Endothelial cell of umbilical vein (primary cell): ENCODE measurements at regions not wholly inside any gene's neighbourhood (a gene's known extent, or its start where the extent isn't known, plus 50 kb on each side); places are given as distances from the start of the nearest gene placed in this dataset.

Experiments
- BruUV-seq: library from RNA; stranded (reverse); fragments of 400-500 nt; replicated peaks from 2 replicates; lab custom pipeline; 2021; lab: Mats Ljungman, UMichigan
- CTCF ChIA-PET: fragments of 300-600, 350-600 bp; sonication (Branson Sonifier 250); formaldehyde crosslinking; loops from one replicate; lab custom pipeline; 2021; ENCODE audit warnings: antibody characterized with exemption, inconsistent platforms; lab: Charles Lee
- POLR2A ChIA-PET: fragments of 300-600, 350-600 bp; sonication (Branson Sonifier 250); formaldehyde crosslinking; loops from one replicate; lab custom pipeline; 2021; ENCODE audit warnings: antibody characterized with exemption, inconsistent platforms; lab: Charles Lee
- DNase-seq: peaks from one replicate; pipeline ENCODE4 v3.0.0-alpha.2; 2011; ENCODE audit warnings: low read depth, low spot score
- FAIRE-seq: peaks from 2 replicates; lab custom pipeline; 2011; peaks lifted over from hg19 to GRCh38; lab: Jason Lieb, UNC
- H2AFZ ChIP-seq: 2 replicates; pipeline ENCODE4 v1.6.0; 2012; ENCODE audit warnings: low read depth, low read length, control low read depth, inconsistent platforms
- H3K27ac ChIP-seq: 2 replicates; pipeline ENCODE4 v1.5.1; 2011; ENCODE audit warnings: low read depth, mild to moderate bottlenecking, control low read depth, low read length, moderate library complexity; ENCODE audit not compliant: insufficient read depth
- H3K27me3 ChIP-seq, 2 experiments: 2 replicates each; pipeline versions ENCODE4 v1.6.0 to v1.6.1; 2011; ENCODE audit warnings: low read length in 2 of 2, mixed read lengths in 1 of 2; ENCODE audit not compliant: control insufficient read depth in 2 of 2, insufficient read depth in 2 of 2
- H3K36me3 ChIP-seq, 2 experiments: 2 replicates in 1 of 2; 3 replicates in 1 of 2; pipeline ENCODE4 v1.5.1; 2011; ENCODE audit warnings: low read length in 2 of 2, mild to moderate bottlenecking in 1 of 2, moderate library complexity in 1 of 2; ENCODE audit not compliant: control insufficient read depth in 2 of 2, insufficient read depth in 2 of 2; ENCODE audit errors: extremely low read depth in 1 of 2
- H3K4me1 ChIP-seq: 3 replicates; pipeline ENCODE4 v1.5.1; 2011; ENCODE audit warnings: mild to moderate bottlenecking, low read length; ENCODE audit not compliant: control insufficient read depth, insufficient read depth; ENCODE audit errors: extremely low read depth
- H3K4me2 ChIP-seq: 2 replicates; pipeline ENCODE4 v1.6.1; 2011; ENCODE audit warnings: low read length, control low read depth, mixed read lengths; ENCODE audit not compliant: insufficient read depth
- H3K4me3 ChIP-seq, 3 experiments: fragments of 200-600 bp in 1 of 3; sonication (generic), shearing (Covaris generic) in 1 of 3; replicated peaks in 1 of 3; 2 replicates each; pipeline ENCODE4 v1.5.1; 2011 to 2016; ENCODE audit warnings: control low read depth in 3 of 3, low read length in 3 of 3, mild to moderate bottlenecking in 2 of 3, inconsistent platforms in 1 of 3, low read depth in 1 of 3, moderate library complexity in 1 of 3; ENCODE audit not compliant: insufficient read depth in 1 of 3
- H3K79me2 ChIP-seq: 2 replicates; pipeline ENCODE4 v1.6.0; 2012; ENCODE audit warnings: low read length, inconsistent platforms; ENCODE audit not compliant: control insufficient read depth, insufficient read depth
- H3K9ac ChIP-seq: replicated peaks from 2 replicates; pipeline ENCODE3; 2011; ENCODE audit warnings: low read length, control low read depth; ENCODE audit not compliant: insufficient read depth; ENCODE audit errors: extremely low read depth
- H3K9me1 ChIP-seq: replicated peaks from 3 replicates; pipeline ENCODE4 v1.6.0; 2011; ENCODE audit warnings: mild to moderate bottlenecking, low read length; ENCODE audit not compliant: control insufficient read depth, insufficient read depth; ENCODE audit errors: extremely low read depth
- H3K9me3 ChIP-seq: replicated peaks from 2 replicates; pipeline ENCODE4 v1.5.1; 2012; ENCODE audit warnings: low read length, inconsistent platforms; ENCODE audit not compliant: control insufficient read depth, insufficient read depth
- H4K20me1 ChIP-seq: replicated peaks from 2 replicates; pipeline ENCODE3; 2011; ENCODE audit warnings: mild to moderate bottlenecking, low read length; ENCODE audit not compliant: control insufficient read depth, insufficient read depth; ENCODE audit errors: extremely low read depth
- EZH2 ChIP-seq: IDR thresholded peaks from 2 replicates; pipeline ENCODE4 v1.6.1; 2012; ENCODE audit warnings: borderline replicate concordance, low read depth, mild to moderate bottlenecking, moderate library complexity, low read length, inconsistent platforms; ENCODE audit not compliant: severe bottlenecking
- FOS ChIP-seq: IDR thresholded peaks from 2 replicates; pipeline ENCODE4 v1.6.1; 2011; ENCODE audit warnings: mild to moderate bottlenecking, low read length, moderate library complexity, borderline replicate concordance; ENCODE audit not compliant: insufficient read depth
- GATA2 ChIP-seq: IDR thresholded peaks from 2 replicates; pipeline ENCODE4 v1.7.0; 2011; ENCODE audit warnings: low read depth, mild to moderate bottlenecking, moderate library complexity, mixed read lengths, low read length; ENCODE audit not compliant: insufficient read length, insufficient read depth
- JUN ChIP-seq: IDR thresholded peaks from 2 replicates; pipeline ENCODE4 v1.6.1; 2011; ENCODE audit warnings: borderline replicate concordance, low read depth; ENCODE audit not compliant: insufficient read length, insufficient read depth
- MYC ChIP-seq: IDR thresholded peaks from one replicate; pipeline ENCODE4 v1.6.1; 2011; ENCODE audit warnings: mild to moderate bottlenecking, low read depth, low read length
- POLR2A ChIP-seq: IDR thresholded peaks from 2 replicates; pipeline ENCODE4 v1.6.1; 2012; ENCODE audit warnings: low read depth, mild to moderate bottlenecking, control low read depth, low read length
- POLR2AphosphoS5 ChIP-seq: IDR thresholded peaks from 2 replicates; pipeline ENCODE4 v1.6.1; 2012; ENCODE audit warnings: low read depth, mild to moderate bottlenecking, control low read depth, low read length, moderate library complexity; ENCODE audit not compliant: insufficient read depth
- dilution Hi-C: fragments of 300-500 bp; cut with MboI; formaldehyde crosslinking; loops from one replicate; pipeline ENCODE4 v1.15.0; 2019; ENCODE audit warnings: low sequenced_read_pairs; ENCODE audit not compliant: extremely low pct_ligation_motif_present
- intact Hi-C: fragments of 100-400 bp; cut with micrococcal nuclease; formaldehyde crosslinking; loops from one replicate; pipeline ENCODE4 v1.10.0; 2022
- TF ChIP-seq, protein P1 (sequence below), 2 donors: IDR thresholded peaks; 1 replicate in 1 of 2; 2 replicates in 1 of 2; pipeline ENCODE4 v1.5.1; 2011; ENCODE audit warnings: low read length in 2 of 2, mild to moderate bottlenecking in 2 of 2, moderate library complexity in 2 of 2, control low read depth in 1 of 2, inconsistent platforms in 1 of 2, low read depth in 1 of 2; ENCODE audit not compliant: insufficient read depth in 1 of 2; ENCODE audit errors: extremely low read depth in 1 of 2
- TF ChIP-seq, protein P2 (sequence below): IDR thresholded peaks from 2 replicates; pipeline ENCODE4 v1.6.1; 2011; ENCODE audit not compliant: insufficient read depth, insufficient read length

DNA sequence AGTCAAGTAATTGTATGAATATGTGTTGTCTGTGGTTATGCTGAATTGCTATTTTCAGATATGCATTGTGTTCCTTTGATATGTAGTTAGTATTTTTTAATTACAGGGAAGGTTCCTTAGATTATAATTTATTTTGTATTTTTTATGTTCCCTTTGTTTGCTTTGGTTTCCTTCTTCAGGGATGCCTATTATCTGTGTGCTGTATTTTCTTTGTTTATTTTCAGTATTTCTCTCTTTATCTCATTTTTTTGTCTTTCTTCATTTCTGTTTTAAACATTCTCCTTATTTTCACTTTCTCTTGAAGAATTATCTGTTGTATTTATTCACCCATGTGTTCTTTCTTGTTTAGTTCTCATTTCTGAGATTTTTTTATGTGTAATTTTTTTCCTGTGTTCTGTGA, 163.1 kb downstream of the EMP1 start:
- intact Hi-C loops (loop anchor here (5.0 kb wide), 2 partner anchors 82 to 102 kb away; no protein-coding TSS in a partner anchor), dilution Hi-C loops (no loop called here)
- Histone ChIP-seq H3K4me1 (no peaks in the 10 kb centered on the region), H3K9ac (no peak overlapping the region), H3K9me1 (no peaks in the 10 kb centered on the region), H4K20me1 (no peaks in the 10 kb centered on the region), H3K36me3 (no peaks in the 10 kb centered on the region), H2AFZ (no peak overlapping the region), H3K4me3 (no peak overlapping the region), H3K27me3 (peaks cover 4 to 13% of the 10 kb centered on the region in 2 experiments), H3K79me2 (no peaks in the 10 kb centered on the region), H3K9me3 (no peaks in the 10 kb centered on the region), H3K4me2 (no peak overlapping the region), H3K27ac (no peak overlapping the region)
- ChIA-PET CTCF (no interaction called here), POLR2A (no interaction called here)
- TF ChIP-seq POLR2AphosphoS5 (no peak), MYC (no peak), POLR2A (no peak), FOS (no peak), JUN (no peak), EZH2 (no peak), GATA2 (no peak)
- TF ChIP-seq, protein P1, sequence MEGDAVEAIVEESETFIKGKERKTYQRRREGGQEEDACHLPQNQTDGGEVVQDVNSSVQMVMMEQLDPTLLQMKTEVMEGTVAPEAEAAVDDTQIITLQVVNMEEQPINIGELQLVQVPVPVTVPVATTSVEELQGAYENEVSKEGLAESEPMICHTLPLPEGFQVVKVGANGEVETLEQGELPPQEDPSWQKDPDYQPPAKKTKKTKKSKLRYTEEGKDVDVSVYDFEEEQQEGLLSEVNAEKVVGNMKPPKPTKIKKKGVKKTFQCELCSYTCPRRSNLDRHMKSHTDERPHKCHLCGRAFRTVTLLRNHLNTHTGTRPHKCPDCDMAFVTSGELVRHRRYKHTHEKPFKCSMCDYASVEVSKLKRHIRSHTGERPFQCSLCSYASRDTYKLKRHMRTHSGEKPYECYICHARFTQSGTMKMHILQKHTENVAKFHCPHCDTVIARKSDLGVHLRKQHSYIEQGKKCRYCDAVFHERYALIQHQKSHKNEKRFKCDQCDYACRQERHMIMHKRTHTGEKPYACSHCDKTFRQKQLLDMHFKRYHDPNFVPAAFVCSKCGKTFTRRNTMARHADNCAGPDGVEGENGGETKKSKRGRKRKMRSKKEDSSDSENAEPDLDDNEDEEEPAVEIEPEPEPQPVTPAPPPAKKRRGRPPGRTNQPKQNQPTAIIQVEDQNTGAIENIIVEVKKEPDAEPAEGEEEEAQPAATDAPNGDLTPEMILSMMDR (IDR thresholded peaks at IDR 0.05; ENCODE audit: extremely low read depth in 1 of 2, insufficient read depth in 1 of 2, low read depth in 1 of 2, low read length in 2 of 2), result no peak
- TF ChIP-seq, protein P2, sequence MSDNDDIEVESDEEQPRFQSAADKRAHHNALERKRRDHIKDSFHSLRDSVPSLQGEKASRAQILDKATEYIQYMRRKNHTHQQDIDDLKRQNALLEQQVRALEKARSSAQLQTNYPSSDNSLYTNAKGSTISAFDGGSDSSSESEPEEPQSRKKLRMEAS, result no peak
- FAIRE-seq (no peak), DNase-seq (no peak)
- BruUV-seq, result no TSS peak
